ENCODE measurements at regions not wholly inside any gene's neighbourhood (a gene's known extent, or its start where the extent isn't known, plus 50 kb on each side); places are given as distances from the start of the nearest gene placed in this dataset.

DNA sequence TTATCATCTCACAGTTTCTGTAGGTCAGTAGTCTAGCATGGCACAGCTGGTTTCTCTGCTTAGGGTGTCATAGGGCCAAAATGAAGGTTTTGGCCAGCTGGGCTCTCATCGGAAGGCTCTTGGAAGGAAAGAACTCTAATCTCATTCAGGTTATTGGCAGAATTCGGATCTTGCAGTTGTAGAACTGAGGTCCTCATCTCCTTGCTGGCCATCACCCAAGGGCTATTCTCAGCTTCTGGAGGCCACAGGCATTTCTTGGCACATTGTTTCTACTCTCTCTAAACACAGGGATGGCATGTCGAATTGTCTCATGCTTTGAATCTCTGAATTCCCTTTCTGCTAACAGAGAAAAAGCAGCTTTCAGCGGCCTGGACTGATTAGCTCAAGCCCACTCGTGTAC lies 258.0 kb upstream of the SMARCA2 start:
- Histone ChIP-seq H3K36me3 (ENCODE audit: low read depth, missing control alignments) (no peaks in the 10 kb centered on the region), H3K27me3 (no peaks in the 10 kb centered on the region), H3K4me1 (no peaks in the 10 kb centered on the region), H3K27ac (no peak overlapping the region), H3K9me3 (no peaks in the 10 kb centered on the region), H3K4me3 (no peak overlapping the region)
- 76 to 78% methylated on average over 5 of the region's 5 CpGs for WGBS, 2 donors
- TF ChIP-seq, protein P1, sequence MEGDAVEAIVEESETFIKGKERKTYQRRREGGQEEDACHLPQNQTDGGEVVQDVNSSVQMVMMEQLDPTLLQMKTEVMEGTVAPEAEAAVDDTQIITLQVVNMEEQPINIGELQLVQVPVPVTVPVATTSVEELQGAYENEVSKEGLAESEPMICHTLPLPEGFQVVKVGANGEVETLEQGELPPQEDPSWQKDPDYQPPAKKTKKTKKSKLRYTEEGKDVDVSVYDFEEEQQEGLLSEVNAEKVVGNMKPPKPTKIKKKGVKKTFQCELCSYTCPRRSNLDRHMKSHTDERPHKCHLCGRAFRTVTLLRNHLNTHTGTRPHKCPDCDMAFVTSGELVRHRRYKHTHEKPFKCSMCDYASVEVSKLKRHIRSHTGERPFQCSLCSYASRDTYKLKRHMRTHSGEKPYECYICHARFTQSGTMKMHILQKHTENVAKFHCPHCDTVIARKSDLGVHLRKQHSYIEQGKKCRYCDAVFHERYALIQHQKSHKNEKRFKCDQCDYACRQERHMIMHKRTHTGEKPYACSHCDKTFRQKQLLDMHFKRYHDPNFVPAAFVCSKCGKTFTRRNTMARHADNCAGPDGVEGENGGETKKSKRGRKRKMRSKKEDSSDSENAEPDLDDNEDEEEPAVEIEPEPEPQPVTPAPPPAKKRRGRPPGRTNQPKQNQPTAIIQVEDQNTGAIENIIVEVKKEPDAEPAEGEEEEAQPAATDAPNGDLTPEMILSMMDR (IDR thresholded peaks at IDR 0.05) = no peak
- TF ChIP-seq POLR2A (IDR thresholded peaks at IDR 0.05) = no peak
- intact Hi-C loops (cut with DNase I; ENCODE audit: low total_unique reads) = no loop called here
- no peak for DNase-seq

DNA sequence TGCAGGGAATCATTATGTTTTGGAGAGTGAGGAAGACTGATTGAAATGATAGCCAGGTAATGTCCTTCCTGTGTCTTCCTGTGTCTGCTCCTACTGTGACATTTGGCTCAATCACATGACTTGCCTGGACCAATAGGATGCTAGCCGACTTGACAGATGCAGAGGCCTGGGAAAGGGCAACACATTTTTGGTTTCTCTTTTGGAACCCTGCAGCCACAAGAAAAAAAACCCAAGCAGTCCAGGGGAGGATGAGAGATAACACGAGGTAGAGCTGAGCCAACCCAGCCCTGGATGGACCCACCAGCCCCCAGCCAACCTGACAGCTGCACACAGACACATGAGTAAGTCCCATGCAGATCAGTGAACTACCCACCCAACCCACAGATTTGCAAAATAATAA lies 256.1 kb upstream of the SMARCA2 start:
- Histone ChIP-seq H3K9me3 (no peaks in the 10 kb centered on the region), H3K27ac (no peak overlapping the region), H3K4me3 (no peak overlapping the region), H3K36me3 (ENCODE audit: low read depth, missing control alignments) (no peaks in the 10 kb centered on the region), H3K4me1 (no peaks in the 10 kb centered on the region), H3K27me3 (no peaks in the 10 kb centered on the region)
- 54 to 70% methylated on average over 2 of the region's 2 CpGs for WGBS, 2 donors
- TF ChIP-seq, protein P1 (IDR thresholded peaks at IDR 0.05) = no peak
- no peak for TF ChIP-seq POLR2A (IDR thresholded peaks at IDR 0.05)
- intact Hi-C loops (cut with DNase I; ENCODE audit: low total_unique reads) = no loop called here
- no peak for DNase-seq

DNA sequence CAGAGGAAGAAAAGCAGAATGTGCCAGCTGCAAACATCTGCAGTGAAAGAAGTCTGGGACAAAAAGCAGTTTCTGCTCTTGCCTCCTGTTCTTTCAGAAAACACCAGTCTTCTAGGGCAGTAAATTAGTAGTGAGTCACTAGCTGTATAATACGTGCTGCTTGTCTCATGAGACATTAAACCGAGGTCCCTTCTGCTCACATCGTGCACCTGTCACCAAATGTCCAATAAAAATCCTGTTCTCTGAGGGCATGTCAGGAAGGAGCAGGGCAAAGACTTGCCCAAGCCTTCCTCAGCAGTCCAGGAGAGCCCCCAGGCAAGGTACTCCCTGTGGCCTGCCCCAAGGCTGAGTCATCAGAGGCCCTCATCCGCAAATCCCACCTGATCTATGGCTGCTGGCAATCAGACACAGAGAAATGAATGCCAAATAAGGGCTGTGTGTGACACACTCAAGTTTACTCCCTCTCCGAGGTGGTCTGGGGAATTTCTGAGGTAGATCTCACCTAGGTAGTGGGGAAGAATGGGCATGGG lies 255.3 kb upstream of the SMARCA2 start:
- intact Hi-C loops (cut with DNase I; ENCODE audit: low total_unique reads) = no loop called here
- no peak for DNase-seq
- Histone ChIP-seq H3K9me3 (no peaks in the 10 kb centered on the region), H3K4me1 (no peaks in the 10 kb centered on the region), H3K4me3 (no peak overlapping the region), H3K27me3 (no peaks in the 10 kb centered on the region), H3K36me3 (ENCODE audit: low read depth, missing control alignments) (no peaks in the 10 kb centered on the region), H3K27ac (no peak overlapping the region)
- no peak for TF ChIP-seq POLR2A (IDR thresholded peaks at IDR 0.05)
- TF ChIP-seq, protein P1 (IDR thresholded peaks at IDR 0.05) = no peak
- WGBS, 2 donors = 49 to 57% methylated on average over 5 of the region's 5 CpGs

DNA sequence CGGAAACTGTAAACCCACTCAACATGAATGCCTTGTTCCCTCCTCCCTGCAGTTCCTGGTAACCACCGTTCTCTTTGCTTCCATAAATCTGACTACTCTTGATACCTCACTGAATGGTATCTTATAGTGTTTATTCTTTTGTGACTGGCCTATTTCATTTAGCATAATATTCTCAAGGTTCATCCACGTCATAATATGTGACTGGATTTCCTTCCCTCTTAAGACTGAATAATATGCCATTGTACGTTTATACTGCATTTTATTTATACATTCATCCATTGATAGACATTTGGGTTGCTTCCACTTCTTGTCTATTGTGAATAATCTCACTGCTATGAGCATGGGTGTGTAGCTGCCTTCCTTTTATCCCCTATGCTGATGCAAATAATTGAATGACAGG lies 253.3 kb upstream of the SMARCA2 start:
- DNase-seq = no peak
- intact Hi-C loops (cut with DNase I; ENCODE audit: low total_unique reads) = no loop called here
- no peaks in the 10 kb centered on the region for H3K4me1 ChIP-seq
- no peak overlapping the region for H3K27ac ChIP-seq
- TF ChIP-seq POLR2A (IDR thresholded peaks at IDR 0.05) = no peak
- TF ChIP-seq, protein P1 (IDR thresholded peaks at IDR 0.05) = no peak
- H3K9me3 ChIP-seq = no peaks in the 10 kb centered on the region
- no peak overlapping the region for H3K4me3 ChIP-seq
- no peaks in the 10 kb centered on the region for H3K36me3 ChIP-seq (ENCODE audit: low read depth, missing control alignments)
- WGBS, 2 donors = 66 to 79% methylated on average over 4 of the region's 4 CpGs
- H3K27me3 ChIP-seq = no peaks in the 10 kb centered on the region

DNA sequence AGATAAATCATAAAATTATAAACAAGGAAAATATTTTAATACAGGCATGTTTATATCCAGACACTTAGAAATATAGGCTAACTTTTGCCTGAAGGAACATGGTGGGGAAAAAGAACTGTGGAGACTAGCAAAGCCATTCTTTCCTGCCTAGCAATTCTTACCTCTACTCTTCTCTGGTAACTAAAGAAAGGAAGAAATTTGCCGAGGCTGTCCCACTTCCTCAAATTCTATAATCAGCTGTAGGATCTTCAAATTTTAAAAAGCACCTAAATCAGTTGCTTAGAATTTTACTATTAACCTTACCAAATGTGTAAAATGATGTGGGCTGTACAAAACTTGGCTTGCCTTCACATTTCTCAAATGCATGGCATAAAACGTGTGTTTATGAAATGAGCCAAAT lies 249.1 kb upstream of the SMARCA2 start:
- DNase-seq = no peak
- Histone ChIP-seq H3K36me3 (ENCODE audit: low read depth, missing control alignments) (no peaks in the 10 kb centered on the region), H3K4me3 (no peak overlapping the region), H3K27me3 (no peaks in the 10 kb centered on the region), H3K27ac (no peak overlapping the region), H3K4me1 (no peaks in the 10 kb centered on the region), H3K9me3 (no peaks in the 10 kb centered on the region)
- intact Hi-C loops (cut with DNase I; ENCODE audit: low total_unique reads) = no loop called here
- 62 to 66% methylated on average over 2 of the region's 2 CpGs for WGBS, 2 donors
- TF ChIP-seq POLR2A (IDR thresholded peaks at IDR 0.05) = no peak
- TF ChIP-seq, protein P1 (IDR thresholded peaks at IDR 0.05) = no peak

Data from testis (tissue), 2 donors.